Uterus (tissue), 3 donors: ENCODE measurements at regions not wholly inside any gene's neighbourhood (a gene's known extent, or its start where the extent isn't known, plus 50 kb on each side); places are given as distances from the start of the nearest gene placed in this dataset.

Experiments
- DNase-seq, 2 donors: peaks; one replicate each; pipeline ENCODE4 v3.0.0-alpha.2; 2019 to 2020
- H3K27ac ChIP-seq, 2 donors: fragments of 200-600 bp; sonication (generic); 1 replicate in 1 of 2; 2 replicates in 1 of 2; pipeline ENCODE4 v1.5.1; 2016 to 2018
- H3K27me3 ChIP-seq, 2 donors: fragments of 200-600 bp; sonication (generic); one replicate each; pipeline ENCODE4 v1.5.1; 2018 to 2019; ENCODE audit warnings: control low read depth in 1 of 2
- H3K36me3 ChIP-seq, 2 donors: fragments of 200-600 bp; sonication (generic); one replicate each; pipeline ENCODE4 v1.5.1; 2019; ENCODE audit warnings: control low read depth in 1 of 2
- H3K4me1 ChIP-seq, 2 donors: fragments of 200-600 bp; sonication (generic); one replicate each; pipeline ENCODE4 v1.5.1; 2018 to 2019; ENCODE audit warnings: control low read depth in 1 of 2
- H3K4me3 ChIP-seq, 2 donors: fragments of 200-600 bp; sonication (generic); 1 replicate in 1 of 2; 2 replicates in 1 of 2; pipeline ENCODE4 v1.5.1; 2018 to 2019; ENCODE audit warnings: mild to moderate bottlenecking in 1 of 2
- H3K9me3 ChIP-seq, 2 donors: fragments of 200-600 bp; sonication (generic); one replicate each; pipeline ENCODE4 v1.5.1; 2019; ENCODE audit warnings: control low read depth in 1 of 2
- POLR2A ChIP-seq, 2 donors: fragments of 450-650 bp; IDR thresholded peaks; one replicate each; pipeline ENCODE4 v1.6.1; 2016; ENCODE audit warnings: antibody characterized with exemption in 2 of 2, mild to moderate bottlenecking in 1 of 2, moderate library complexity in 1 of 2
- intact Hi-C: fragments of 100-400 bp; cut with DNase I; formaldehyde crosslinking; loops from one replicate; pipeline ENCODE4 v1.15.1; 2023; ENCODE audit warnings: low total_unique reads
- TF ChIP-seq, protein P1 (sequence below), 4 experiments: fragments of 200-600 bp in 2 of 4; fragments of 450-650 bp in 2 of 4; sonication (generic) in 2 of 4; IDR thresholded peaks; one replicate each; pipeline ENCODE4 v1.5.1; 2016 to 2019; ENCODE audit warnings: antibody characterized with exemption in 4 of 4, mild to moderate bottlenecking in 2 of 4, moderate library complexity in 1 of 4
- donor health status: DM: yes; HTN: yes; CAD: no.

DNA sequence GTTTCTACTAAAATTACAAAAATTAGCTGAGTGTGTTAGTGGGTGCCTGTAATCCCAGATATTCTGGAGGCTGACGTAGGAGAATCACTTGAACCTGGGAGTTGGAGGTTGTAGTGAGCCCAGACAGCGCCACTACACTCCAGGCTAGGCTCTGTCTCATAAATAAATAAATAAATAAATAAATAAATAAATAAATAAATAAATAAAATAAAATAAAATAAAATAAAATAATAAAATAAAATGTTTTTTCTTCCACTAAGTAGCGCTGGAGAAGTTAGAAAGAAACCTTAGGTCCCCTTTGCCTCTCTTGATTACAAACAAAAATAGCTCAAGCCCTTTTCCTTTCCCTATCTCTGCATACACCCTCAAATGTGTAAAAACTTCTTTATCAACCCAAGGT is 525.9 kb downstream of the IPMK start:
- H3K9me3 ChIP-seq, result no peaks in the 10 kb centered on the region
- no peak overlapping the region for H3K4me3 ChIP-seq
- no peak overlapping the region for H3K27ac ChIP-seq
- TF ChIP-seq POLR2A (IDR thresholded peaks at IDR 0.05), result no peak
- TF ChIP-seq, protein P1, sequence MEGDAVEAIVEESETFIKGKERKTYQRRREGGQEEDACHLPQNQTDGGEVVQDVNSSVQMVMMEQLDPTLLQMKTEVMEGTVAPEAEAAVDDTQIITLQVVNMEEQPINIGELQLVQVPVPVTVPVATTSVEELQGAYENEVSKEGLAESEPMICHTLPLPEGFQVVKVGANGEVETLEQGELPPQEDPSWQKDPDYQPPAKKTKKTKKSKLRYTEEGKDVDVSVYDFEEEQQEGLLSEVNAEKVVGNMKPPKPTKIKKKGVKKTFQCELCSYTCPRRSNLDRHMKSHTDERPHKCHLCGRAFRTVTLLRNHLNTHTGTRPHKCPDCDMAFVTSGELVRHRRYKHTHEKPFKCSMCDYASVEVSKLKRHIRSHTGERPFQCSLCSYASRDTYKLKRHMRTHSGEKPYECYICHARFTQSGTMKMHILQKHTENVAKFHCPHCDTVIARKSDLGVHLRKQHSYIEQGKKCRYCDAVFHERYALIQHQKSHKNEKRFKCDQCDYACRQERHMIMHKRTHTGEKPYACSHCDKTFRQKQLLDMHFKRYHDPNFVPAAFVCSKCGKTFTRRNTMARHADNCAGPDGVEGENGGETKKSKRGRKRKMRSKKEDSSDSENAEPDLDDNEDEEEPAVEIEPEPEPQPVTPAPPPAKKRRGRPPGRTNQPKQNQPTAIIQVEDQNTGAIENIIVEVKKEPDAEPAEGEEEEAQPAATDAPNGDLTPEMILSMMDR (IDR thresholded peaks at IDR 0.05), result no peak
- H3K4me1 ChIP-seq, result no peaks in the 10 kb centered on the region
- no peaks in the 10 kb centered on the region for H3K27me3 ChIP-seq
- H3K36me3 ChIP-seq, result no peaks in the 10 kb centered on the region
- DNase-seq, result no peak
- intact Hi-C loops, result no loop called here

DNA sequence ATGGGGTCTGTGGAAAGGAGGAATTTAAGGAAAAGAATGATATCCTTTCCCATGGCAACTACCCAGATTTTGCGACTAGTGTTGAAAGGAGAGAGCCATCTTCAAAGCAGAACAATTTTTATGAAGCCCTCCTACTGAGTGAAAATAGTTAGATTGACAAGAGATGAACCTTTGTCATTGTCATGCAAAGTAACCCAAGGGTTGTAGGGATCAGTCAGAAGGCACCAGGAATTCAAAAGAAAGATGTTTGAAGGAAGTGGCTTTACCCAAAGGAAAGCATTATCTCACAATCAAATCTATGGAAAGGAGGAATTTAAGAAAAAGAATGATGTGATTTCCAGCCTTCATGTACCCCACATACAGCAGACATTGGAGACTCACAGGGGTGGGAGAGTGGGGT is 544.4 kb downstream of the IPMK start:
- intact Hi-C loops, result no loop called here

DNA sequence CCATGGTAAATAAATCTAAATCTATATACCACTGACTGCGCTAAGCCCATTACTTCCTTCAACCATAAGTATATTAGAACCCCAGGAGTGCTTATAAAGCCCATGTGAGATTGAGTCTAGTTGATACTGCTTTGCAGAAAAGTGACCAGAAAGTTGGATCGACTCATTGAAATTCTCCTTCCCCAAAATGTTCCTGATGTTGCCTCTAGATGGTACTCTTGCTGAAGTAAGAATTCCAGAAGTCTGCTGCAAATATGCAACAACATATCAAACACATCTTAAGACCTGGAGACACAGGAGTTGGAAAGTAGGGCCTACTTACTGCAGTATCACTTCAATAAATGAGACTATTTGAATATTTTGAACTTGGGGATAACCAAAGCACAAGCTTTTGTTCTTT is 550.8 kb downstream of the IPMK start:
- H3K27me3 ChIP-seq, result no peaks in the 10 kb centered on the region
- H3K4me1 ChIP-seq, result no peaks in the 10 kb centered on the region
- H3K36me3 ChIP-seq, result no peaks in the 10 kb centered on the region
- no peaks in the 10 kb centered on the region for H3K9me3 ChIP-seq
- no peak for DNase-seq
- no peak for TF ChIP-seq POLR2A (IDR thresholded peaks at IDR 0.05)
- TF ChIP-seq, protein P1 (IDR thresholded peaks at IDR 0.05), result no peak
- intact Hi-C loops, result no loop called here
- no peak overlapping the region for H3K4me3 ChIP-seq
- H3K27ac ChIP-seq, result no peak overlapping the region

More for the DNA sequence above, 544.4 kb downstream of the IPMK start:
- DNase-seq, result no peak
- TF ChIP-seq, protein P1 (IDR thresholded peaks at IDR 0.05), result no peak
- TF ChIP-seq POLR2A (IDR thresholded peaks at IDR 0.05), result no peak
- Histone ChIP-seq H3K36me3 (no peaks in the 10 kb centered on the region), H3K4me1 (no peaks in the 10 kb centered on the region), H3K9me3 (no peaks in the 10 kb centered on the region), H3K4me3 (no peak overlapping the region), H3K27me3 (no peaks in the 10 kb centered on the region), H3K27ac (no peak overlapping the region)

DNA sequence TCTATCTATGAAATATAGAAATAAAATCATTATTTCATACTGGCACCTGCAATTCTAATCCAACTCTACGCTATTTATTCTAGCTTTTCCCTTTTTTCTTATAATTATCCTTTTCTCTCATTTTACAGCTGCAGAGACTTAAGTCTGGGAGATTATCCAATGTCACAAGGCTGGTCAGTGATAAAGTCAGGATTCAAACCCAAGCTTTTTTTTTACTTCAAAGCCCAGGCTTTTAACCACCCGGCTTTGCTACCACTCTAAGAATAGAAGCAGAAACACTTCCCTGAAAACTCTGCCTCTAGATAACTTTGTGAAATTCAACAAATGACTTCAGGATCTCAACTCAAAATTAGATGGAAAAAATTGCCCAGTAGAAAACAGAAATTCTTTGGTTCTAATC is 552.5 kb downstream of the IPMK start:
- Histone ChIP-seq H3K36me3 (no peaks in the 10 kb centered on the region), H3K4me3 (no peak overlapping the region), H3K27ac (no peak overlapping the region), H3K4me1 (no peaks in the 10 kb centered on the region), H3K9me3 (no peaks in the 10 kb centered on the region), H3K27me3 (no peaks in the 10 kb centered on the region)
- DNase-seq, result no peak
- intact Hi-C loops, result no loop called here
- no peak for TF ChIP-seq POLR2A (IDR thresholded peaks at IDR 0.05)
- TF ChIP-seq, protein P1 (IDR thresholded peaks at IDR 0.05), result no peak

DNA sequence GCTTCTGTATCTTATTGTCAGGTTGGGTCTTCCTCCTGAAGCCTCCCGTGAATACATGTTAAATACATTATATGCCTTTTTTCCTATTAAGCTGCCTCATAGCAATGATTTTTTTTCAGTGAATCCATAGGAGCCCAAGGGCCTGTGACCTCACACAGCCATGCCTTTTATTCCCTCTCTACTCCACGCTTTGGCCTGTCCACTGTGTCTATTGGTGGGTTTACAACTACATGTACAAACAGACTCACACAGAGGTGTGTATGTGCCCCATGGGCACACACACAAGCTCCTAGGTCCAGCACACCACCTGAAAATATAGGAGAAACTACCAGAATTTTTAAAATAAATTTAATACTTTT is 560.4 kb downstream of the IPMK start:
- intact Hi-C loops, result no loop called here
- TF ChIP-seq POLR2A (IDR thresholded peaks at IDR 0.05), result no peak
- TF ChIP-seq, protein P1 (IDR thresholded peaks at IDR 0.05), result no peak
- DNase-seq, result no peak
- Histone ChIP-seq H3K4me1 (no peaks in the 10 kb centered on the region), H3K4me3 (no peak overlapping the region), H3K27me3 (no peaks in the 10 kb centered on the region), H3K9me3 (no peaks in the 10 kb centered on the region), H3K36me3 (no peaks in the 10 kb centered on the region), H3K27ac (no peak overlapping the region)
